ENCODE measurements at regions not wholly inside any gene's neighbourhood (a gene's known extent, or its start where the extent isn't known, plus 50 kb on each side); places are given as distances from the start of the nearest gene placed in this dataset.

DNA sequence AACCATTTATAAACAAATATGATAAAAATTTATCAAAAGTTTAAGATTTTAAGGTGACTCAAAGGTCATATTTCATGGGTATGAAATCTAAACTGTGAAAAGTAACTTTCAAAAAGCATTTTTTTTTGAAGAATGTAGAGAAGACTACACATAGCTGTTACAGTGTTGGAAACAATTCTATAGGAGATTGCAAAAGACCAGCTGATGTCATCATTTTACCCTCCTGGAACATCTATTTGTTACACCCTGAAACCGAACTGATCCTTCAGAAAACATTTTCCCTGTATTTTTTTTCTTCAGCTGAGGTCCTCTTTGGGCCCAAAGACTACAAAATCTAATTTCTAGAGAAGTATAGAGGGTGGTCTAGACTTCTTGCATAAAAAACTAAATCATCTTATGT, 297.5 kb upstream of the FERMT1 start:
- TF ChIP-seq MLLT10 (CRISPR knock-in tag; IDR thresholded peaks at IDR 0.05) (no peak), MAFK (conservative IDR thresholded peaks at IDR 0.05 in 1 of 2, IDR thresholded peaks at IDR 0.05 in 1 of 2; ENCODE audit: low read length in 2 of 2) (peak; percentile 32 to 61; a peak in 2 of 4 replicates)
- 0% methylated on average over 1 of the region's 1 CpG for WGBS (ENCODE audit: low lambda C conversion rate)
- Histone ChIP-seq H3K4me1 (ENCODE audit: insufficient read depth, low read length) (no peaks in the 10 kb centered on the region), H3K27ac (ENCODE audit: extremely low read length, insufficient read depth, low read length) (no peak overlapping the region), H3K79me2 (ENCODE audit: insufficient read depth, low read length) (no peaks in the 10 kb centered on the region), H3K27me3 (ENCODE audit: control insufficient read depth in 1 of 2, insufficient read depth in 2 of 2, low read length in 2 of 2) (no peaks in the 10 kb centered on the region), H3K36me3 (replicated peaks in 1 of 2; ENCODE audit: control insufficient read depth in 1 of 2, insufficient read depth in 2 of 2, low read length in 2 of 2) (no peaks in the 10 kb centered on the region), H2AFZ (ENCODE audit: low read length) (no peak overlapping the region), H3K4me2 (ENCODE audit: low read depth, low read length) (no peak overlapping the region), H3K4me3 (replicated peaks in 1 of 3; ENCODE audit: insufficient read depth in 1 of 3, low read depth in 2 of 3, low read length in 3 of 3) (no peak overlapping the region), H3K9me3 (ENCODE audit: low read length) (no peaks in the 10 kb centered on the region), H3K9ac (ENCODE audit: insufficient read depth, low read depth, low read length) (no peak overlapping the region), H4K20me1 (ENCODE audit: insufficient read depth, low read length) (no peaks in the 10 kb centered on the region)
- no peak for FAIRE-seq
- intact Hi-C loops (cut with micrococcal nuclease; ENCODE audit: unreplicated experiment) (no loop called here), in situ Hi-C loops (cut with HindIII; ENCODE audit: extremely low pct_ligation_motif_present, low pct_unique_long_range_greater_than_20kb) (loop anchor here (10.0 kb wide), 1 partner anchor 64 kb away; no protein-coding TSS in a partner anchor)
- POLR2A ChIA-PET: no interaction called here
- ATAC-seq: no peak
- no TSS peak for BruUV-seq (replicated peaks)
- CTCF ChIA-PET (ENCODE audit: low intra/inter-chr PET ratio, low total read pairs): no interaction called here
- DNase-seq (ENCODE audit: low spot score): no peak

DNA sequence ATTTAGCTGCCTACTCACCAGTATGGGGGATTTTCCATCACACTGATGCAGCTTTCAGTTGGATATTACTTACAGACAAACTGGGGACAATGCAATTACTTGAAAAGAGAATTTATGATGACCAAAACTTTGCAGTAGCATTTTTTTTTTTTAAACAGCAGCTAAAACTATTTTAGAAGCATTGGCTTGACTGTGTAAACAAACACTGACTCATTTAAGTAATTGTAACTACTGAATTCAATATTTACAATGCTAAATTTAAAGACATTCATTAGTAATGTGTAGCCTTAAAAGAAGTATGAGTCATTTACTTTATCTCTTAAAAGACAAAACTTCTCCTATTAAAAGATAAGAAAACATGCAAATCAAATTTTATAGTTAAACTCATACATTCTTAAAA, 295.9 kb upstream of the FERMT1 start:
- Histone ChIP-seq H3K9ac (ENCODE audit: insufficient read depth, low read depth, low read length) (no peak overlapping the region), H3K36me3 (replicated peaks in 1 of 2; ENCODE audit: control insufficient read depth in 1 of 2, insufficient read depth in 2 of 2, low read length in 2 of 2) (no peaks in the 10 kb centered on the region), H2AFZ (ENCODE audit: low read length) (no peak overlapping the region), H3K27ac (ENCODE audit: extremely low read length, insufficient read depth, low read length) (no peak overlapping the region), H3K4me1 (ENCODE audit: insufficient read depth, low read length) (no peaks in the 10 kb centered on the region), H3K4me2 (ENCODE audit: low read depth, low read length) (no peak overlapping the region), H3K27me3 (ENCODE audit: control insufficient read depth in 1 of 2, insufficient read depth in 2 of 2, low read length in 2 of 2) (no peaks in the 10 kb centered on the region), H3K4me3 (replicated peaks in 1 of 3; ENCODE audit: insufficient read depth in 1 of 3, low read depth in 2 of 3, low read length in 3 of 3) (no peak overlapping the region), H3K79me2 (ENCODE audit: insufficient read depth, low read length) (no peaks in the 10 kb centered on the region), H3K9me3 (ENCODE audit: low read length) (no peaks in the 10 kb centered on the region), H4K20me1 (ENCODE audit: insufficient read depth, low read length) (no peaks in the 10 kb centered on the region)
- ATAC-seq: no peak
- in situ Hi-C loops (cut with HindIII; ENCODE audit: extremely low pct_ligation_motif_present, low pct_unique_long_range_greater_than_20kb): no loop called here
- POLR2A ChIA-PET: no interaction called here
- FAIRE-seq: no peak
- CTCF ChIA-PET (ENCODE audit: low intra/inter-chr PET ratio, low total read pairs): no interaction called here
- DNase-seq (ENCODE audit: low spot score): no peak
- intact Hi-C loops (cut with micrococcal nuclease; ENCODE audit: unreplicated experiment): no loop called here
- TF ChIP-seq NFYB (CRISPR knock-in tag; IDR thresholded peaks at IDR 0.05) (no peak), ISX (CRISPR knock-in tag; conservative IDR thresholded peaks at IDR 0.05) (no peak), HES4 (CRISPR knock-in tag; IDR thresholded peaks at IDR 0.05; ENCODE audit: borderline replicate concordance) (no peak), RBM22 (optimal IDR thresholded peaks at IDR 0.05; ENCODE audit: low read length) (no peak), PRPF4 (IDR thresholded peaks at IDR 0.05; ENCODE audit: low read depth, low read length, poor library complexity, severe bottlenecking) (no peak), ZSCAN30 (CRISPR knock-in tag; IDR thresholded peaks at IDR 0.05) (no peak)
- TF ChIP-seq, protein P1, sequence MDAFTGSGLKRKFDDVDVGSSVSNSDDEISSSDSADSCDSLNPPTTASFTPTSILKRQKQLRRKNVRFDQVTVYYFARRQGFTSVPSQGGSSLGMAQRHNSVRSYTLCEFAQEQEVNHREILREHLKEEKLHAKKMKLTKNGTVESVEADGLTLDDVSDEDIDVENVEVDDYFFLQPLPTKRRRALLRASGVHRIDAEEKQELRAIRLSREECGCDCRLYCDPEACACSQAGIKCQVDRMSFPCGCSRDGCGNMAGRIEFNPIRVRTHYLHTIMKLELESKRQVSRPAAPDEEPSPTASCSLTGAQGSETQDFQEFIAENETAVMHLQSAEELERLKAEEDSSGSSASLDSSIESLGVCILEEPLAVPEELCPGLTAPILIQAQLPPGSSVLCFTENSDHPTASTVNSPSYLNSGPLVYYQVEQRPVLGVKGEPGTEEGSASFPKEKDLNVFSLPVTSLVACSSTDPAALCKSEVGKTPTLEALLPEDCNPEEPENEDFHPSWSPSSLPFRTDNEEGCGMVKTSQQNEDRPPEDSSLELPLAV (CRISPR knock-in tag; conservative IDR thresholded peaks at IDR 0.05; ENCODE audit: low read depth): no peak
- TF ChIP-seq, protein P2, sequence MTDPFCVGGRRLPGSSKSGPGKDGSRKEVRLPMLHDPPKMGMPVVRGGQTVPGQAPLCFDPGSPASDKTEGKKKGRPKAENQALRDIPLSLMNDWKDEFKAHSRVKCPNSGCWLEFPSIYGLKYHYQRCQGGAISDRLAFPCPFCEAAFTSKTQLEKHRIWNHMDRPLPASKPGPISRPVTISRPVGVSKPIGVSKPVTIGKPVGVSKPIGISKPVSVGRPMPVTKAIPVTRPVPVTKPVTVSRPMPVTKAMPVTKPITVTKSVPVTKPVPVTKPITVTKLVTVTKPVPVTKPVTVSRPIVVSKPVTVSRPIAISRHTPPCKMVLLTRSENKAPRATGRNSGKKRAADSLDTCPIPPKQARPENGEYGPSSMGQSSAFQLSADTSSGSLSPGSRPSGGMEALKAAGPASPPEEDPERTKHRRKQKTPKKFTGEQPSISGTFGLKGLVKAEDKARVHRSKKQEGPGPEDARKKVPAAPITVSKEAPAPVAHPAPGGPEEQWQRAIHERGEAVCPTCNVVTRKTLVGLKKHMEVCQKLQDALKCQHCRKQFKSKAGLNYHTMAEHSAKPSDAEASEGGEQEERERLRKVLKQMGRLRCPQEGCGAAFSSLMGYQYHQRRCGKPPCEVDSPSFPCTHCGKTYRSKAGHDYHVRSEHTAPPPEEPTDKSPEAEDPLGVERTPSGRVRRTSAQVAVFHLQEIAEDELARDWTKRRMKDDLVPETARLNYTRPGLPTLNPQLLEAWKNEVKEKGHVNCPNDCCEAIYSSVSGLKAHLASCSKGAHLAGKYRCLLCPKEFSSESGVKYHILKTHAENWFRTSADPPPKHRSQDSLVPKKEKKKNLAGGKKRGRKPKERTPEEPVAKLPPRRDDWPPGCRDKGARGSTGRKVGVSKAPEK (CRISPR knock-in tag; IDR thresholded peaks at IDR 0.05; ENCODE audit: borderline replicate concordance): no peak
- no TSS peak for BruUV-seq (replicated peaks)
